Hepatic stellate cell (primary cell): ENCODE measurements at regions not wholly inside any gene's neighbourhood (a gene's known extent, or its start where the extent isn't known, plus 50 kb on each side); places are given as distances from the start of the nearest gene placed in this dataset.
A peak's percentile ranks its signal among the peaks of the same experiment; 100 is the strongest.
"Not testable (repeated sequence)": the region's sequence is repeated elsewhere in the genome, so short reads cannot be mapped to it uniquely, and the experiment has no call there.

ENCODE experiments used
- DNase-seq: peaks from one replicate; pipeline ENCODE4 v3.0.0; 2011; ENCODE audit warnings: low spot score

- no peak for DNase-seq
These were observed 192.9 kb upstream of the PTGFR start for GRCh38 chr1:78297836-78298235.

- DNase-seq = no peak
These were observed 192.4 kb upstream of the PTGFR start for GRCh38 chr1:78298349-78298748.

GRCh38 chr1:78301141-78301540 lies 189.6 kb upstream of the PTGFR start:
- DNase-seq = no peak

GRCh38 chr1:78303620-78304019 lies 187.2 kb upstream of the PTGFR start:
- DNase-seq = peak; percentile 55

GRCh38 chr1:78304341-78304740 lies 186.4 kb upstream of the PTGFR start:
- no peak for DNase-seq

- DNase-seq = no peak
These were observed 186.0 kb upstream of the PTGFR start for GRCh38 chr1:78304761-78305160.

GRCh38 chr1:78310261-78310660 lies 180.5 kb upstream of the PTGFR start:
- DNase-seq = not testable (repeated sequence)

GRCh38 chr1:78318011-78318410 lies 172.8 kb upstream of the PTGFR start:
- no peak for DNase-seq

GRCh38 chr1:78319603-78320002 lies 171.2 kb upstream of the PTGFR start:
- DNase-seq = no peak

- no peak for DNase-seq
These were observed 167.7 kb upstream of the PTGFR start for GRCh38 chr1:78322928-78323680.

- DNase-seq = no peak
These were observed 165.5 kb upstream of the PTGFR start for GRCh38 chr1:78325293-78325692.

- no peak for DNase-seq
These were observed 161.3 kb upstream of the PTGFR start for GRCh38 chr1:78329475-78329874.

- no peak for DNase-seq
These were observed 159.0 kb upstream of the PTGFR start for GRCh38 chr1:78331799-78332198.

- DNase-seq = no peak
These were observed 157.3 kb upstream of the PTGFR start for GRCh38 chr1:78333502-78333901.

GRCh38 chr1:78334114-78334513 lies 156.7 kb upstream of the PTGFR start:
- DNase-seq = no peak

- no peak for DNase-seq
These were observed 155.8 kb upstream of the PTGFR start for GRCh38 chr1:78334952-78335351.

- not testable (repeated sequence) for DNase-seq
These were observed 154.0 kb upstream of the PTGFR start for GRCh38 chr1:78336751-78337150.

- DNase-seq = peak; percentile 6
These were observed 151.3 kb upstream of the PTGFR start for GRCh38 chr1:78339490-78339889.

GRCh38 chr1:78340006-78340405 lies 150.8 kb upstream of the PTGFR start:
- peak; percentile 24 for DNase-seq

- DNase-seq = no peak
These were observed 142.1 kb upstream of the PTGFR start for GRCh38 chr1:78348496-78349284.

- DNase-seq = no peak
These were observed 139.1 kb upstream of the PTGFR start for GRCh38 chr1:78351551-78352216.

- no peak for DNase-seq
These were observed 135.1 kb upstream of the PTGFR start for GRCh38 chr1:78355656-78356055.

GRCh38 chr1:78358165-78358564 lies 132.6 kb upstream of the PTGFR start:
- DNase-seq = no peak
